ENCODE measurements at regions not wholly inside any gene's neighbourhood (a gene's known extent, or its start where the extent isn't known, plus 50 kb on each side); places are given as distances from the start of the nearest gene placed in this dataset.

GRCh38 chr3:124140746-124141145, 148.8 kb upstream of the ROPN1 start:
- DNase-seq (no peak), FAIRE-seq (no peak)
- Histone ChIP-seq H3K9me3 (ENCODE audit: control insufficient read depth in 2 of 3, insufficient read depth in 1 of 3, low read length in 3 of 3) (no peaks in the 10 kb centered on the region), H3K4me1 (ENCODE audit: control insufficient read depth in 2 of 3, insufficient read depth in 2 of 3, low read depth in 1 of 3, low read length in 3 of 3) (peaks cover 0 to 5% (median 0%) of the 10 kb centered on the region in 3 donors), H3K9ac (ENCODE audit: low read length in 3 of 3) (no peak overlapping the region), H3K36me3 (ENCODE audit: control insufficient read depth in 2 of 3, insufficient read depth in 3 of 3, low read length in 3 of 3) (no peaks in the 10 kb centered on the region), H3K27ac (ENCODE audit: low read depth in 2 of 2, low read length in 2 of 2) (no peak overlapping the region), H3K4me3 (ENCODE audit: low read length in 3 of 3) (no peak overlapping the region), H3K27me3 (ENCODE audit: control insufficient read depth, insufficient read depth, low read length) (no peaks in the 10 kb centered on the region)
- intact Hi-C loops (cut with DNase I), result no loop called here
- TF ChIP-seq CTCF (IDR thresholded peaks at IDR 0.05; ENCODE audit: borderline replicate concordance, extremely low read depth, insufficient read depth), result no peak

- no peak for TF ChIP-seq CTCF (IDR thresholded peaks at IDR 0.05; ENCODE audit: borderline replicate concordance, extremely low read depth, insufficient read depth)
- Histone ChIP-seq H3K9me3 (ENCODE audit: control insufficient read depth in 2 of 3, insufficient read depth in 1 of 3, low read length in 3 of 3) (no peaks in the 10 kb centered on the region), H3K9ac (ENCODE audit: low read length in 3 of 3) (no peak overlapping the region), H3K4me1 (ENCODE audit: control insufficient read depth in 2 of 3, insufficient read depth in 2 of 3, low read depth in 1 of 3, low read length in 3 of 3) (peaks cover 0 to 5% (median 0%) of the 10 kb centered on the region in 3 donors), H3K27me3 (ENCODE audit: control insufficient read depth, insufficient read depth, low read length) (no peaks in the 10 kb centered on the region), H3K36me3 (ENCODE audit: control insufficient read depth in 2 of 3, insufficient read depth in 3 of 3, low read length in 3 of 3) (no peaks in the 10 kb centered on the region), H3K27ac (ENCODE audit: low read depth in 2 of 2, low read length in 2 of 2) (no peak overlapping the region), H3K4me3 (ENCODE audit: low read length in 3 of 3) (no peak overlapping the region)
- no peak for FAIRE-seq
- DNase-seq, result peak in 4 of 5 donors; percentile 39 to 79 (median 64)
- intact Hi-C loops (cut with DNase I), result no loop called here
Measured at GRCh38 chr3:124142389-124142970, 150.6 kb upstream of the ROPN1 start.

GRCh38 chr3:124143047-124143446, 151.1 kb upstream of the ROPN1 start:
- intact Hi-C loops (cut with DNase I), result no loop called here
- no peak overlapping the region for H3K27ac ChIP-seq (ENCODE audit: low read depth in 2 of 2, low read length in 2 of 2)
- H3K4me1 ChIP-seq (ENCODE audit: control insufficient read depth in 2 of 3, insufficient read depth in 2 of 3, low read depth in 1 of 3, low read length in 3 of 3), result peaks cover 0 to 5% (median 0%) of the 10 kb centered on the region in 3 donors
- no peaks in the 10 kb centered on the region for H3K9me3 ChIP-seq (ENCODE audit: control insufficient read depth in 2 of 3, insufficient read depth in 1 of 3, low read length in 3 of 3)
- no peaks in the 10 kb centered on the region for H3K36me3 ChIP-seq (ENCODE audit: control insufficient read depth in 2 of 3, insufficient read depth in 3 of 3, low read length in 3 of 3)
- FAIRE-seq (no peak), DNase-seq (no peak)
- no peak for TF ChIP-seq CTCF (IDR thresholded peaks at IDR 0.05; ENCODE audit: borderline replicate concordance, extremely low read depth, insufficient read depth)
- no peak overlapping the region for H3K4me3 ChIP-seq (ENCODE audit: low read length in 3 of 3)
- H3K27me3 ChIP-seq (ENCODE audit: control insufficient read depth, insufficient read depth, low read length), result no peaks in the 10 kb centered on the region
- H3K9ac ChIP-seq (ENCODE audit: low read length in 3 of 3), result no peak overlapping the region
